DMS114 treated with DMSO at 0.1 percent for 48 hours (cell line): ENCODE measurements at regions not wholly inside any gene's neighbourhood (a gene's known extent, or its start where the extent isn't known, plus 50 kb on each side); places are given as distances from the start of the nearest gene placed in this dataset.

Experiments used
- DNase-seq: peaks from one replicate; lab custom pipeline; 2025; ENCODE audit not compliant: unreplicated experiment; lab: John Stamatoyannopoulos, UW

GRCh38 chr9:4386819-4387218 lies 87.0 kb upstream of the GLIS3 start:
- DNase-seq: no peak

DNA sequence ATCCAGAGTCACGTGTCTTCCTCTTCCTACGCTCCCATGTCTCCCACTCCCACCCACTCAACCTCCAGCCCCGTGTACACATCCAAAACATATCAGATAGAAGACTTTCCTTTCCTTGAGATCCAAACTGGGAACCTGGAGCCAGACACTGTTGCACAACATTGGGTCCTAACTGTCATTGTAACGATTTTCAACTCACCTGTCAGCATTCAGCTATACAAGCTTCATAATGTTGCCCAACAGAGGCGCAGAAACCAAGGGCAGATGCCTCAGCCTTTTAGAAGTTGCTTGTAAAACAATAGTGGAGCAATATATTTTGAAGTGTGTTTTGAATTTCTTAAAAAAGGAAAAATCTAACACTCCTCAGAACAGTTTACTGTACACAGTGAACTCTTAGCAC lies 84.9 kb upstream of the GLIS3 start:
- DNase-seq: no peak

DNA sequence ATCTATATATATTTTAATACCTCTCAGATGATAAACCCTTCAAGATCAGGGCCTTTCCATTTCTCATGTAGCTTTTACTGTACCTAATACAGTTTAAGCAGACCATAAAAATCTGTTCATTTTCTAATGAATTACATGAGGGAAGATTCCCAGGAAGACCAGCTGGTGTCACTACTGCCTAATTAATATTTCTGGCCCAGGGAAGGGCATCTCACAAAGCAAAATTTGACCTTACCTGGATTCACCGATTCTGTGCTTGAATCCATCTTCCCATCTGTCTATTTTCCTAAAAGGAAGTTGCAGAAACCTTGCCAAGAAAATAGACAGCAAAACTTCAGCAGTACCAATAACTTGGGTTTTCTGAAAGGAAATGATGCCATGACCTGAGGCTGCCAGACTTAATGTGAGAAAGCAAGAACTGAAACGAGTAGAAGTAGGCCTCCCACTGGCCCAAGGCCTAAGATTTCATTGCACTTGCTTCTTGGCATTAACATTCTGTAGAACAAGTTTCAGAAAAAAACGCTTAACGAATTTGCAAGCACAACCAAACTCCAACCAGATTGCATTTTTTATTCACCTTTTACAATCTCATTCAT lies 83.0 kb upstream of the GLIS3 start:
- DNase-seq: peak; percentile 8

DNA sequence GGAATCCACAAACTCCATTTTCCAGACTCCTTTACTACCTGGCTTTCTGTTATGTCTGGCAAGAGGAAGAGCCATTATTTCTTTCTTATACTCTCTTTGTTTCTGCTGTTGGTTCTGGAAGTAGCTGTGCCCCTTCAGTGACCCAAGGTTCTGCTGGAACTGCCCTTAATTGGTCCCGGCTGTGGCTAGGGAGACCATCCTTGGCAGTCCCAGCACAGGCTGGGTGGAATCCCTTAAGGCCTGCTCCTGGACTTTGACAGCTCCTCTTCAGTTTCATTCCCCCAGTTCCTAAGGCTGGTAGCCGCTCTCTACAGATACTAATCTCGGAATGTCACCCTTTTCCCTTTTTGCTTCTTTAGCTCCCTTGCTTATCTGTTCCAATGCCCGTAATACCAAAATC lies 81.9 kb upstream of the GLIS3 start:
- DNase-seq: no peak

GRCh38 chr9:4380406-4380805 lies 80.5 kb upstream of the GLIS3 start:
- DNase-seq: no peak

- peak; percentile 42 for DNase-seq
Measured at GRCh38 chr9:4375424-4376200, 75.7 kb upstream of the GLIS3 start.

- no peak for DNase-seq
Measured at GRCh38 chr9:4371108-4371507, 71.2 kb upstream of the GLIS3 start.

DNA sequence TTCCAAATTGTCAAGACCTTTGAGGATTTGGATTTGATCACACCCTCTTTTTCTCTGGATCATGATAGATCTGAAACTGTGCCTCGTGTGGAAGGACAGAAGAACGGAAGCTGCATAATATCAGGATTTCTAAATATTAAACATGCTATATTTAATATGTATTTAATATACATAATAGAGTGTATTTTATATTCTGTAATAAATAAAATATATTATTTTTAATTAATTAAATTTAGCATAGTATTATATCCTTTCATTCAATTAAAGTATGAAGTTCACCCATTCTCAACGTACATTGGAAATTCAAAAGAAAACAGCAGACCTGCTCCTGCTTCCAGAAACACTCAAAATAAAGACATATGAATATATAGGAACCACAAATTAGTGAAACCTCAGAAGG lies 70.6 kb upstream of the GLIS3 start:
- DNase-seq: no peak

DNA sequence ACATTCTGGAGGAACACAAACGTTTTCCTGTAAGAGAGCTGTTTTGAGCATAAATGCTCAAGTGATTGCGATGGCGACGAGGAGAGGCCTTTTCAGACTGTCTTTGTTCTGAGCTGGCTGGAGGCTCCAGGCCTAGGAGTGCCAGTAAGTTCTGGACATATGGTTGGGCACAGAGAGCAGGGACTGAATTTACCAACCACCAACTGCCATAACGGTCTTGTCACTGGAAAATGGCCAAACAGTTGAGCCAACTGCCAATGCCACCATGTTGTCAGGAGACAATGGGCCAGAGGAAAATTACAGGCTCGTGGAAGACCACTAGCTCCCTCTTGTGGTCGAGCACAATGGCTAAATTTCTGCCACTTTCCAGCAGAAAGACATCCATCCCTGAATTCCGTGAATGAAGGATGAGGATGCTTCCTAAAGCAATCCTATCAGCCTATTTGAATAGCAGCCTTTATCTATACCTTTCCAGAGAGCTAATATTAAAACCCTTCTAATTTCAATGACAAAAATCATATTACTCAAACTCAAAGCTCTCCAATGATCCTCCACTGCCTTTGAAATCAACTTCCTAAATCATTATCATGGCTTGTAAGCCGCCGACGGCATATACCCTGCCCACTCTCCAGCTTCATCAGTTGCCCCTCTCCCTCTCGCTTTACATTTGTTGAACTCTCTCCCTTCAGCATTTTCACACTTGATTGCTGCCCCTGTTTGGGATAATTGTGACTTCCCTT lies 66.9 kb upstream of the GLIS3 start:
- DNase-seq: peak; percentile 15

- DNase-seq: no peak
Measured at GRCh38 chr9:4365055-4365454, 65.2 kb upstream of the GLIS3 start.

DNA sequence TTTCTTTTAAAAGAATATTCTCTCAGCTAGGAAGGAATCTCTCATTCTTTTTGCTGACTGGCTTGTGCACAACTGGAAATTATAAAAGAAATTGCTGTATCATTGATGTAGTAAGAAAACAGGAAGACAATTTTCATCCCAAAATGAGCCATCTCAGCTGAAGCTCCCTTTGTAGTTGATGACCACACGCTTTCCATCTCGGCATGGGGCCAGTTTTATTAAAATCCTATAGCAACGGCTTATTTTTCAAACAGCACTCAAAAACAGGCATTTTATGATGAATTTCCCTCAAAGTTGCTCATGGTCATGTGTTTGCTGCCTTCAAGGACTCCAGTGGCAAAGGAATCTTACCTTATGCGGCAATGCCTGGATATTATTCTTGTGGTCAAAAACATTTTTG lies 62.4 kb upstream of the GLIS3 start:
- DNase-seq: no peak

DNA sequence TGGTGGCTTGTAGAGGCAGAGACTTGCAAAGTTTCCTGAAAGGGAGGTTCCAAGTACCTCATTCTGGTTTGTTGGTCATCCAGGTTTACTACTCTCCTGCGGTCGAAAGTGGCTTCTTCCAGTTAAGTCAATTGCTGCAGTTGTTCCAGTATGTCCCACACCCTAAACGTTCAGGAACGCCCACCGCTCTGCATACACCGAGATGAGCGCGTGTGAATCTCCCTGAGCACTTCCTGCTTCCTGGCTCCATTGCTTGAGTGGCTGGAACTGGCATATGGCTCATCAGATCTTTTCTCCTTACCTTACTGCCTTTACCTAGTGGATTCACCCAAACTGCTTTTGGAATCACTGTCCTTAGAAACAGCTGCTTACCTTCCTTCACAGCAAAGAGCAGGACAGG lies 59.1 kb upstream of the GLIS3 start:
- no peak for DNase-seq

DNA sequence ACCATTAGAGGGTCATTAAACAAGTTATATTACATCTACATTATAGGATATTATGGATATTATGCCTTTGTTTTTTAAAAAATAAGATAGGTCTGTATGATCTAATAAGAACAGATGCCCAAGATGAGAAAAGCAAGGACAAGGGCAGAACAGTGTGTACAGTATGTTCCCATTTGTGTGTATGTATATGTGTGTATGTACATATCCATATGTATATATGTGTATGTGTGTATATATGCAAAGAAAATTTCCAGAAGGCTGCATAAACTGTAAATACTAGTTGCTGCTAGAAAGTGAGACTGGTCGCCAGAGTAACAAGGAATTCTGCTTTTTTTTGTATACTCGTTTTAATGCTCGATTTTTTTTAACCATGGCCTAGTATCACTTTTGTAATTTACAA lies 58.1 kb upstream of the GLIS3 start:
- no peak for DNase-seq

GRCh38 chr9:4356306-4356705 lies 56.4 kb upstream of the GLIS3 start:
- no peak for DNase-seq

DNA sequence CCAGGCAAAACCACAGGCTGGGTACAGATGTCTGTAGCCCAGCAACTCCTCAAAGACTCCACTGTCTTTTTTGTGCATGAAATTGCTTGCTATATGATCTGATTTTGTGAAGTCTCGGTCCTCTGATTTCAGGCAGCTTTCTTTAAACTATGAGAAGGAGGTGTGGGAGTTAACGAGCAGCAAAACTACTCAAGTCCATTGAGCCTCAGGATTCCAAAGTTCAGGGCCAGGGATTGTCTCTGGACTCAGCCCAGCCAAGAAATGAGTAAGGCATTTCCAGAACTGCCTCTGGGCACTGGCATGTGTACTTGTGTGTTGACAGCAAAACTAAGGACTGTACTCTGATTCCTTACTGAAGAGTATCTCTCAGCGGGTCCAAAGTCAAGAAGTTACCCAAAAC lies 53.4 kb upstream of the GLIS3 start:
- DNase-seq: no peak

DNA sequence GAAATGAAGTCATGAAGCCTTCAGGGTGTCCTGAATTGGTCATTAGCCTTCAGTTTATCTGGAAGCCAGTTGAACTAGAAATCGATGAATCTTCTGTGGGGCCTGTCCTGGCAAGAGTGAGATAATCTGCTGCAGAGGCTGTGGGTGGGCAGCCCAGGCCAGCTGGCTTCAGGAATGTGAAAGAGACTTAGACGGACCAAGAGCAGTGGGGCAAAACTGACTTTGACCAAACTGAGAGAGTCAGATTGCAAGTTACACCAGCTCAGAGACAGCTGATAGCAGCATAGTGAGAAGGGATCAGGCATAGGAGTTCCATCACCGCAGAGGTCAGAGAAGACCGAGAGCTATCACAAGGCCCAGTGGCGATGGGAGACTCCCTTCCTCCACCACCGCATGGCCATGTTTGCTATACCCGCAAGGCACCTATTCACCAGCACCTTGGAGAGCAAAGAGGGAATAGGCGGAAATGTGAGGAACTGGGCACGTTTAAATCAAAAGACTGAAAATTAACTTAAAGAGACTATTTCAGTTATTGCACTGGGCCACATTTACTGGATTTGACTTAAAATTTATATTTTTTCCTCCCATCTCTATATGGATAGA lies 50.0 kb upstream of the GLIS3 start:
- no peak for DNase-seq
